ENCODE measurements at regions not wholly inside any gene's neighbourhood (a gene's known extent, or its start where the extent isn't known, plus 50 kb on each side); places are given as distances from the start of the nearest gene placed in this dataset.

DNA sequence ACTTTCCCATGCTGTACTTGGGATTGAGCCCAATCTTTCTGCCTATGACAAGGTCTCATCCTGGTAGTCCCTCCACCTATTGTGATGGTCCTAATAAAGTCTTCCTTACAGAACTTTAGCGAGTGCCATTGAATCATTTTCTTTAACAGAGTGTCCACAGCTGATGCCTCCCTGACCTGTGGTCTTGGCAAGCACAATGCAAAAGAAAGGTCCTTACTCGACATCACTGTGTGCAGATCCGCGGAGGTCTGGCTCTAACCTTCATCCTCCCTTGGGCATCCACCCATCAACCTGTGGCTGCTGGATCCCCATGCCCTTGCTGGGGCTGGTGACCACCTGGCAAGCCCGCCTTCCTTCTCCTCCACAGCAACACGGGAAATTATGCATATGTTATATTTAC lies 1203.9 kb downstream of the TBC1D22A start:
- H3K9me3 ChIP-seq (ENCODE audit: control insufficient read depth, insufficient read depth, low read depth, low read length) = no peaks in the 10 kb centered on the region
- no peaks in the 10 kb centered on the region for H3K36me3 ChIP-seq (ENCODE audit: control insufficient read depth in 2 of 2, insufficient read depth in 1 of 2, low read length in 2 of 2)
- ChIA-PET POLR2A (no interaction called here), CTCF (no interaction called here)
- H3K4me3 ChIP-seq (ENCODE audit: low read depth, low read length) = no peak overlapping the region
- no peaks in the 10 kb centered on the region for H3K4me1 ChIP-seq (ENCODE audit: control insufficient read depth, insufficient read depth, low read length)
- TF ChIP-seq, protein P1, sequence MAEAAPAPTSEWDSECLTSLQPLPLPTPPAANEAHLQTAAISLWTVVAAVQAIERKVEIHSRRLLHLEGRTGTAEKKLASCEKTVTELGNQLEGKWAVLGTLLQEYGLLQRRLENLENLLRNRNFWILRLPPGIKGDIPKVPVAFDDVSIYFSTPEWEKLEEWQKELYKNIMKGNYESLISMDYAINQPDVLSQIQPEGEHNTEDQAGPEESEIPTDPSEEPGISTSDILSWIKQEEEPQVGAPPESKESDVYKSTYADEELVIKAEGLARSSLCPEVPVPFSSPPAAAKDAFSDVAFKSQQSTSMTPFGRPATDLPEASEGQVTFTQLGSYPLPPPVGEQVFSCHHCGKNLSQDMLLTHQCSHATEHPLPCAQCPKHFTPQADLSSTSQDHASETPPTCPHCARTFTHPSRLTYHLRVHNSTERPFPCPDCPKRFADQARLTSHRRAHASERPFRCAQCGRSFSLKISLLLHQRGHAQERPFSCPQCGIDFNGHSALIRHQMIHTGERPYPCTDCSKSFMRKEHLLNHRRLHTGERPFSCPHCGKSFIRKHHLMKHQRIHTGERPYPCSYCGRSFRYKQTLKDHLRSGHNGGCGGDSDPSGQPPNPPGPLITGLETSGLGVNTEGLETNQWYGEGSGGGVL (tag by site-specific recombination; IDR thresholded peaks at IDR 0.05) = no peak
- TF ChIP-seq HOXA7 (CRISPR knock-in tag; IDR thresholded peaks at IDR 0.05; ENCODE audit: borderline replicate concordance) = no peak
- TF ChIP-seq ZNF175 (tag by site-specific recombination; IDR thresholded peaks at IDR 0.05) = no peak
- TF ChIP-seq BCL11A (tag by site-specific recombination; IDR thresholded peaks at IDR 0.05; ENCODE audit: low read depth) = no peak
- TF ChIP-seq, protein P2, sequence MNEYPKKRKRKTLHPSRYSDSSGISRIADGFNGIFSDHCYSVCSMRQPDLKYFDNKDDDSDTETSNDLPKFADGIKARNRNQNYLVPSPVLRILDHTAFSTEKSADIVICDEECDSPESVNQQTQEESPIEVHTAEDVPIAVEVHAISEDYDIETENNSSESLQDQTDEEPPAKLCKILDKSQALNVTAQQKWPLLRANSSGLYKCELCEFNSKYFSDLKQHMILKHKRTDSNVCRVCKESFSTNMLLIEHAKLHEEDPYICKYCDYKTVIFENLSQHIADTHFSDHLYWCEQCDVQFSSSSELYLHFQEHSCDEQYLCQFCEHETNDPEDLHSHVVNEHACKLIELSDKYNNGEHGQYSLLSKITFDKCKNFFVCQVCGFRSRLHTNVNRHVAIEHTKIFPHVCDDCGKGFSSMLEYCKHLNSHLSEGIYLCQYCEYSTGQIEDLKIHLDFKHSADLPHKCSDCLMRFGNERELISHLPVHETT (tag by site-specific recombination; IDR thresholded peaks at IDR 0.05) = no peak
- TF ChIP-seq ZFP37 (tag by site-specific recombination; IDR thresholded peaks at IDR 0.05) = no peak
- no peak for TF ChIP-seq OVOL3 (tag by site-specific recombination; IDR thresholded peaks at IDR 0.05)
- TF ChIP-seq WT1 (tag by site-specific recombination; IDR thresholded peaks at IDR 0.05) = no peak
- no peak for TF ChIP-seq ZNF174 (tag by site-specific recombination; IDR thresholded peaks at IDR 0.05)
- no peak for TF ChIP-seq ZNF132 (tag by site-specific recombination; IDR thresholded peaks at IDR 0.05; ENCODE audit: borderline replicate concordance)
- H3K27ac ChIP-seq (ENCODE audit: extremely low read depth, low read depth, low read length) = no peak overlapping the region

DNA sequence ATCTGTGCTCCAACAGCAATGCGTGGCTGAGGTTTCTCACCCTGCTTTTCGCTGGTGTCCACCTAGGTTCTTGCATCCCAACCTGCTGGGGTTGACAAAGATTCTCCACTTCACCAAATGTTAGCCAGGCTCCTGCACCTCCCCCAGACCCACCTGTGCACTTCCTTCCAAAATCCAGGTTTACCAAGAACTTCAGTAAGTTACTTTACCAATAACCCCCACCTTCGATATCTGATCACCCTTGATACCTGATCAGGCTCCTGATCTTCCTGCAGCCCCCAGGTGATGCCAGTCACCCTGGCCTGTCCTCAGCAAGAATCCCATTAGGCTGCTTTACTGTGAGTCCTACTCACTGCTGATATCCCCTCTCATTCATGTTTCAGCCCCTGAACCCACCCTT lies 1203.4 kb downstream of the TBC1D22A start:
- no peaks in the 10 kb centered on the region for H3K9me3 ChIP-seq (ENCODE audit: control insufficient read depth, insufficient read depth, low read depth, low read length)
- CTCF ChIA-PET = no interaction called here

More for the DNA sequence above, 1203.4 kb downstream of the TBC1D22A start:
- POLR2A ChIA-PET = no interaction called here
- TF ChIP-seq, protein P3, sequence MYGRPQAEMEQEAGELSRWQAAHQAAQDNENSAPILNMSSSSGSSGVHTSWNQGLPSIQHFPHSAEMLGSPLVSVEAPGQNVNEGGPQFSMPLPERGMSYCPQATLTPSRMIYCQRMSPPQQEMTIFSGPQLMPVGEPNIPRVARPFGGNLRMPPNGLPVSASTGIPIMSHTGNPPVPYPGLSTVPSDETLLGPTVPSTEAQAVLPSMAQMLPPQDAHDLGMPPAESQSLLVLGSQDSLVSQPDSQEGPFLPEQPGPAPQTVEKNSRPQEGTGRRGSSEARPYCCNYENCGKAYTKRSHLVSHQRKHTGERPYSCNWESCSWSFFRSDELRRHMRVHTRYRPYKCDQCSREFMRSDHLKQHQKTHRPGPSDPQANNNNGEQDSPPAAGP (tag by site-specific recombination; IDR thresholded peaks at IDR 0.05) = no peak
- TF ChIP-seq, protein P4, sequence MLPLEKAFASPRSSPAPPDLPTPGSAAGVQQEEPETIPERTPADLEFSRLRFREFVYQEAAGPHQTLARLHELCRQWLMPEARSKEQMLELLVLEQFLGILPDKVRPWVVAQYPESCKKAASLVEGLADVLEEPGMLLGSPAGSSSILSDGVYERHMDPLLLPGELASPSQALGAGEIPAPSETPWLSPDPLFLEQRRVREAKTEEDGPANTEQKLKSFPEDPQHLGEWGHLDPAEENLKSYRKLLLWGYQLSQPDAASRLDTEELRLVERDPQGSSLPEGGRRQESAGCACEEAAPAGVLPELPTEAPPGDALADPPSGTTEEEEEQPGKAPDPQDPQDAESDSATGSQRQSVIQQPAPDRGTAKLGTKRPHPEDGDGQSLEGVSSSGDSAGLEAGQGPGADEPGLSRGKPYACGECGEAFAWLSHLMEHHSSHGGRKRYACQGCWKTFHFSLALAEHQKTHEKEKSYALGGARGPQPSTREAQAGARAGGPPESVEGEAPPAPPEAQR (tag by site-specific recombination; IDR thresholded peaks at IDR 0.05) = no peak
- TF ChIP-seq OVOL3 (tag by site-specific recombination; IDR thresholded peaks at IDR 0.05) (no peak), ZBTB8A (tag by site-specific recombination; IDR thresholded peaks at IDR 0.05) (no peak), FEZF1 (tag by site-specific recombination; IDR thresholded peaks at IDR 0.05) (no peak), ZNF366 (tag by site-specific recombination; conservative IDR thresholded peaks at IDR 0.05) (no peak), ZNF416 (tag by site-specific recombination; IDR thresholded peaks at IDR 0.05) (no peak), ZNF221 (tag by site-specific recombination; IDR thresholded peaks at IDR 0.05; ENCODE audit: borderline replicate concordance) (no peak), GLIS1 (tag by site-specific recombination; IDR thresholded peaks at IDR 0.05) (no peak), ZNF239 (tag by site-specific recombination; IDR thresholded peaks at IDR 0.05) (no peak), GLI4 (tag by site-specific recombination; IDR thresholded peaks at IDR 0.05) (no peak), ZNF629 (tag by site-specific recombination; IDR thresholded peaks at IDR 0.05) (no peak), ZNF670 (tag by site-specific recombination; IDR thresholded peaks at IDR 0.05; ENCODE audit: low read depth) (no peak), ZSCAN23 (tag by site-specific recombination; IDR thresholded peaks at IDR 0.05) (no peak)
- TF ChIP-seq, protein P5, sequence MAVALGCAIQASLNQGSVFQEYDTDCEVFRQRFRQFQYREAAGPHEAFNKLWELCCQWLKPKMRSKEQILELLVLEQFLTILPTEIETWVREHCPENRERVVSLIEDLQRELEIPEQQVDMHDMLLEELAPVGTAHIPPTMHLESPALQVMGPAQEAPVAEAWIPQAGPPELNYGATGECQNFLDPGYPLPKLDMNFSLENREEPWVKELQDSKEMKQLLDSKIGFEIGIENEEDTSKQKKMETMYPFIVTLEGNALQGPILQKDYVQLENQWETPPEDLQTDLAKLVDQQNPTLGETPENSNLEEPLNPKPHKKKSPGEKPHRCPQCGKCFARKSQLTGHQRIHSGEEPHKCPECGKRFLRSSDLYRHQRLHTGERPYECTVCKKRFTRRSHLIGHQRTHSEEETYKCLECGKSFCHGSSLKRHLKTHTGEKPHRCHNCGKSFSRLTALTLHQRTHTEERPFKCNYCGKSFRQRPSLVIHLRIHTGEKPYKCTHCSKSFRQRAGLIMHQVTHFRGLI (tag by site-specific recombination; IDR thresholded peaks at IDR 0.05) = no peak
- TF ChIP-seq, protein P6, sequence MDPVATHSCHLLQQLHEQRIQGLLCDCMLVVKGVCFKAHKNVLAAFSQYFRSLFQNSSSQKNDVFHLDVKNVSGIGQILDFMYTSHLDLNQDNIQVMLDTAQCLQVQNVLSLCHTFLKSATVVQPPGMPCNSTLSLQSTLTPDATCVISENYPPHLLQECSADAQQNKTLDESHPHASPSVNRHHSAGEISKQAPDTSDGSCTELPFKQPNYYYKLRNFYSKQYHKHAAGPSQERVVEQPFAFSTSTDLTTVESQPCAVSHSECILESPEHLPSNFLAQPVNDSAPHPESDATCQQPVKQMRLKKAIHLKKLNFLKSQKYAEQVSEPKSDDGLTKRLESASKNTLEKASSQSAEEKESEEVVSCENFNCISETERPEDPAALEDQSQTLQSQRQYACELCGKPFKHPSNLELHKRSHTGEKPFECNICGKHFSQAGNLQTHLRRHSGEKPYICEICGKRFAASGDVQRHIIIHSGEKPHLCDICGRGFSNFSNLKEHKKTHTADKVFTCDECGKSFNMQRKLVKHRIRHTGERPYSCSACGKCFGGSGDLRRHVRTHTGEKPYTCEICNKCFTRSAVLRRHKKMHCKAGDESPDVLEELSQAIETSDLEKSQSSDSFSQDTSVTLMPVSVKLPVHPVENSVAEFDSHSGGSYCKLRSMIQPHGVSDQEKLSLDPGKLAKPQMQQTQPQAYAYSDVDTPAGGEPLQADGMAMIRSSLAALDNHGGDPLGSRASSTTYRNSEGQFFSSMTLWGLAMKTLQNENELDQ (tag by site-specific recombination; IDR thresholded peaks at IDR 0.05; ENCODE audit: low read depth) = no peak
- TF ChIP-seq, protein P7, sequence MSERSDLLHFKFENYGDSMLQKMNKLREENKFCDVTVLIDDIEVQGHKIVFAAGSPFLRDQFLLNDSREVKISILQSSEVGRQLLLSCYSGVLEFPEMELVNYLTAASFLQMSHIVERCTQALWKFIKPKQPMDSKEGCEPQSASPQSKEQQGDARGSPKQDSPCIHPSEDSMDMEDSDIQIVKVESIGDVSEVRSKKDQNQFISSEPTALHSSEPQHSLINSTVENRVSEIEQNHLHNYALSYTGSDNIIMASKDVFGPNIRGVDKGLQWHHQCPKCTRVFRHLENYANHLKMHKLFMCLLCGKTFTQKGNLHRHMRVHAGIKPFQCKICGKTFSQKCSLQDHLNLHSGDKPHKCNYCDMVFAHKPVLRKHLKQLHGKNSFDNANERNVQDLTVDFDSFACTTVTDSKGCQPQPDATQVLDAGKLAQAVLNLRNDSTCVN (tag by site-specific recombination; optimal IDR thresholded peaks at IDR 0.05) = no peak
- no peak overlapping the region for H3K27ac ChIP-seq (ENCODE audit: extremely low read depth, low read depth, low read length)
- H3K4me3 ChIP-seq (ENCODE audit: low read depth, low read length) = no peak overlapping the region
- no peaks in the 10 kb centered on the region for H3K4me1 ChIP-seq (ENCODE audit: control insufficient read depth, insufficient read depth, low read length)
- H3K36me3 ChIP-seq (ENCODE audit: control insufficient read depth in 2 of 2, insufficient read depth in 1 of 2, low read length in 2 of 2) = no peaks in the 10 kb centered on the region
